ENCODE measurements at regions not wholly inside any gene's neighbourhood (a gene's known extent, or its start where the extent isn't known, plus 50 kb on each side); places are given as distances from the start of the nearest gene placed in this dataset.
A peak's percentile ranks its signal among the peaks of the same experiment; 100 is the strongest.

DNA sequence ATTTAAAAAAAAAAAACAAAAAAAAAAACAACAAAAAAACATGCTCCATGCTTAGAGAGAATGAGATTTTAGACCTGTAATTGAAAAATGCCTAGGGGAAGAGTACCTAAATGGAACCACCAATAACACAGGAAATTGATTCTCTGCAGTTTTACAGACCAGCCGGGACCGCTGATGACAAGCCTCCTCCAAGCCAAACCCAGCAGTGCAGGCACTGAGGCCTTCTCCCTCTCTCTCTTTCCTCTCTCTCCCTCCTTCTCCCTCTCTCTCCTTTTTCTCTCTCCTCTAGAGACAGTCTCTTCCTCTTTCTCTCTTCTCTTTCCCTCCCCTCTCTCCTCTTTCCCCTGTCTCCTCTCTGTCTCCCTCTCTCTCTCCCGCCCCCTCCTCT lies 228.8 kb upstream of the COPS8 start:
- no peak for DNase-seq (ENCODE audit: low read depth, low spot score)
- H3K27me3 Mint-ChIP-seq (ENCODE audit: low read depth), result peaks cover 19% of the 10 kb centered on the region
- peak overlapping the region; percentile 31 for H3K27ac Mint-ChIP-seq (ENCODE audit: unreplicated experiment)
- H3K9me3 Mint-ChIP-seq, result peaks cover 4% of the 10 kb centered on the region
- TF ChIP-seq, protein P1, sequence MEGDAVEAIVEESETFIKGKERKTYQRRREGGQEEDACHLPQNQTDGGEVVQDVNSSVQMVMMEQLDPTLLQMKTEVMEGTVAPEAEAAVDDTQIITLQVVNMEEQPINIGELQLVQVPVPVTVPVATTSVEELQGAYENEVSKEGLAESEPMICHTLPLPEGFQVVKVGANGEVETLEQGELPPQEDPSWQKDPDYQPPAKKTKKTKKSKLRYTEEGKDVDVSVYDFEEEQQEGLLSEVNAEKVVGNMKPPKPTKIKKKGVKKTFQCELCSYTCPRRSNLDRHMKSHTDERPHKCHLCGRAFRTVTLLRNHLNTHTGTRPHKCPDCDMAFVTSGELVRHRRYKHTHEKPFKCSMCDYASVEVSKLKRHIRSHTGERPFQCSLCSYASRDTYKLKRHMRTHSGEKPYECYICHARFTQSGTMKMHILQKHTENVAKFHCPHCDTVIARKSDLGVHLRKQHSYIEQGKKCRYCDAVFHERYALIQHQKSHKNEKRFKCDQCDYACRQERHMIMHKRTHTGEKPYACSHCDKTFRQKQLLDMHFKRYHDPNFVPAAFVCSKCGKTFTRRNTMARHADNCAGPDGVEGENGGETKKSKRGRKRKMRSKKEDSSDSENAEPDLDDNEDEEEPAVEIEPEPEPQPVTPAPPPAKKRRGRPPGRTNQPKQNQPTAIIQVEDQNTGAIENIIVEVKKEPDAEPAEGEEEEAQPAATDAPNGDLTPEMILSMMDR (conservative IDR thresholded peaks at IDR 0.05), result no peak
- no peak overlapping the region for H3K4me3 Mint-ChIP-seq
- peaks cover 60% of the 10 kb centered on the region for H3K4me1 Mint-ChIP-seq
- no peaks in the 10 kb centered on the region for H3K36me3 Mint-ChIP-seq (ENCODE audit: low read depth)

DNA sequence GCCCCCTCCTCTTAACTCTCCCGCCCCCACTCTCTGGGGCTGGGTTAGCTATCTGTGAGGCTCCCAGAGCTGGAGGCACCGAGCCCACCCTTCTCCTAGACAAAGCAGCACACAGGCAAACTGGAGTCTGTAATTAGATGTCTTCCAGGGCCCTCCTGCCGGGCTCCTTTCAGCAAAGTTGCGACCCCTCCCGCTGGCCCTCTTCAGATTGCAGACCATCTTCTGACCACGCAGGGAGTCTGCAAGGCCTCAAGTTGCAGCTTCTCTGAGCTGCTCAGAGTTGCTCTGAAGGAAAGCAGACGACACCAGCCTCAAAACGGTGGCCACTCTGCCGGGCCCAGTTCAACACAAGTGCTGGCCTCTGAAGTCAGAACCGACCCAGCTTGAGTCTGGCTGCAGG lies 228.4 kb upstream of the COPS8 start:
- Mint-ChIP-seq H3K27ac (ENCODE audit: unreplicated experiment) (peak overlapping the region; percentile 31), H3K9me3 (peaks cover 4% of the 10 kb centered on the region), H3K4me1 (peaks cover 56% of the 10 kb centered on the region), H3K36me3 (ENCODE audit: low read depth) (no peaks in the 10 kb centered on the region), H3K27me3 (ENCODE audit: low read depth) (peaks cover 15% of the 10 kb centered on the region), H3K4me3 (peak overlapping the region; percentile 27)
- TF ChIP-seq, protein P1 (conservative IDR thresholded peaks at IDR 0.05), result no peak
- DNase-seq (ENCODE audit: low read depth, low spot score), result no peak

DNA sequence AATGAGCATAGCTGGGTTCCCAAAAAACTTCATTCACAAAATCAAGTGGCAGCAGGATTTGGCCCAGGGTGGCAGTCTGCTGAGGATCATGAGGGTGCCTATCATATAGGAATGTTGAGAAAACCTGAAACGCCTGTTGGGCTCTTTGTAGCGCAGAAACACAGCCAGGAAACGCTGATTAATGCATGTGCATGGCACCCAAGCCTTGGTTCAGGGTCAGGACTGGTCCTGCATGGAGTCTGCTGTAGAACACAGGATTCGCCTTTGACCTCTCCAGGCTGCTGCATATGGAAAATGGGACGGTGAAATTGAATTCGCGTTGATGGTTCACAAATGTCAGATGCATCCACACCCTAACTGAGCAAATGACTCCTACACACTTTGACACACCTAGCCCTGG lies 227.9 kb upstream of the COPS8 start:
- TF ChIP-seq, protein P1 (conservative IDR thresholded peaks at IDR 0.05), result no peak
- Mint-ChIP-seq H3K36me3 (ENCODE audit: low read depth) (no peaks in the 10 kb centered on the region), H3K27ac (ENCODE audit: unreplicated experiment) (no peak overlapping the region), H3K4me1 (peaks cover 57% of the 10 kb centered on the region), H3K9me3 (peaks cover 4% of the 10 kb centered on the region), H3K27me3 (ENCODE audit: low read depth) (peaks cover 13% of the 10 kb centered on the region), H3K4me3 (peak overlapping the region; percentile 27)
- no peak for DNase-seq (ENCODE audit: low read depth, low spot score)

DNA sequence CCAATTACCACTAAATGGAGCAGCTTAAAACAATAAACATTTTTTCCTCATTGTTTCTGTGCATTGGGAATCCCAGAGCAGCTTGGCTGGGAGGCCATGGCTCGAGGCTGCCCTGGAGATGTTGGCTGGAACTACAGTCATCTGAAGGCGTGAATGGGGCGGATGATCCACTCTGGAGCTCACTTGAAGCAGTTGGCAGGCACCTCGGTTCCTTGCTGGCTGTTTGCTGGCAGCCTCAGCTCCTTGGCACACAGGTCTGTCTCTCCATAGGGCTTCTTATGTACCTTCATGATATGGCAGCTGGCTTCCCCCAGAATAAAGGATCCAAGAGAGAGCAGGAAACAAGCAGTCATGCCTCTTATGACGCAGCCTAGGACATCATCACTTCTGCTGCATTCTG lies 227.0 kb upstream of the COPS8 start:
- H3K36me3 Mint-ChIP-seq (ENCODE audit: low read depth), result no peaks in the 10 kb centered on the region
- no peak overlapping the region for H3K4me3 Mint-ChIP-seq
- no peak overlapping the region for H3K27ac Mint-ChIP-seq (ENCODE audit: unreplicated experiment)
- TF ChIP-seq, protein P1 (conservative IDR thresholded peaks at IDR 0.05), result no peak
- DNase-seq (ENCODE audit: low read depth, low spot score), result no peak
- H3K9me3 Mint-ChIP-seq, result peaks cover 4% of the 10 kb centered on the region
- peaks cover 53% of the 10 kb centered on the region for H3K4me1 Mint-ChIP-seq
- H3K27me3 Mint-ChIP-seq (ENCODE audit: low read depth), result peaks cover 10% of the 10 kb centered on the region

DNA sequence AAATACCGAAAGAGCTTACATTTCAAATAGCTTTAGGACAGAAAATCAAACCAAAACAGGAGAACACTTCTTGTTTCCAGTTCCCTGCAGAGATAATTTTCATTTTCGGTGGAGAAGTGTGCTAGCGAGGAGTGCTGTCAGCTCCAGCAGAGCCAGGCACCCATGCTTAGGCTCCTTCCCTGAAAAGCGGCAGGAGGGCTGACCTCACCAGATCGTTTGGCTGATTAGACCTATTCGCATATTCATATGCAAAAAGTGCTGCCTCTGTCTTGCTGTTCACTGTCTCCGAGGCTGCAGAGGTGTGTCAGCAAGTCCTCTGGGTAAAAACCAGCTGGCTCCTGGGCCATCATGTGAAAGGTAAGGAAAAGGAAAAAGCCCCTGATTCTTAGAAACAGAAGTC lies 225.8 kb upstream of the COPS8 start:
- Mint-ChIP-seq H3K36me3 (ENCODE audit: low read depth) (peaks cover 7% of the 10 kb centered on the region), H3K27me3 (ENCODE audit: low read depth) (peaks cover 10% of the 10 kb centered on the region), H3K27ac (ENCODE audit: unreplicated experiment) (no peak overlapping the region), H3K9me3 (peaks cover 10% of the 10 kb centered on the region), H3K4me1 (peaks cover 45% of the 10 kb centered on the region), H3K4me3 (no peak overlapping the region)
- TF ChIP-seq, protein P1 (conservative IDR thresholded peaks at IDR 0.05), result no peak
- no peak for DNase-seq (ENCODE audit: low read depth, low spot score)

All from neural crest cell (in vitro differentiated cells).